Liver (tissue), 7 donors: ENCODE measurements at regions not wholly inside any gene's neighbourhood (a gene's known extent, or its start where the extent isn't known, plus 50 kb on each side); places are given as distances from the start of the nearest gene placed in this dataset.

ENCODE experiments used
- DNase-seq: peaks from one replicate; pipeline ENCODE4 v3.0.0-alpha.2; 2017; ENCODE audit warnings: low spot score
- H3K27ac ChIP-seq, 2 donors: one replicate each; pipeline ENCODE4 v1.7.0; 2013; ENCODE audit warnings: inconsistent platforms in 2 of 2, low read length in 2 of 2, control low read depth in 1 of 2, low read depth in 1 of 2, mild to moderate bottlenecking in 1 of 2
- H3K27me3 ChIP-seq, 4 donors: one replicate each; pipeline versions ENCODE4 v1.6.1 to v1.7.0; 2013; ENCODE audit warnings: low read length in 3 of 4, inconsistent platforms in 1 of 4, mild to moderate bottlenecking in 1 of 4, moderate library complexity in 1 of 4; ENCODE audit not compliant: control insufficient read depth in 4 of 4, insufficient read depth in 4 of 4
- H3K36me3 ChIP-seq, 4 donors: one replicate each; pipeline versions ENCODE4 v1.6.1 to v1.7.0; 2013; ENCODE audit warnings: low read length in 3 of 4, mild to moderate bottlenecking in 3 of 4, low read depth in 1 of 4, moderate library complexity in 1 of 4; ENCODE audit not compliant: control insufficient read depth in 4 of 4, insufficient read depth in 3 of 4
- H3K4me1 ChIP-seq, 4 donors: one replicate each; pipeline versions ENCODE4 v1.6.1 to v1.7.0; 2013; ENCODE audit warnings: low read length in 3 of 4, mild to moderate bottlenecking in 3 of 4, moderate library complexity in 1 of 4; ENCODE audit not compliant: control insufficient read depth in 4 of 4, insufficient read depth in 4 of 4
- H3K4me3 ChIP-seq, 3 donors: one replicate each; pipeline versions ENCODE4 v1.6.1 to v1.7.0; 2013; ENCODE audit warnings: low read length in 3 of 3, control low read depth in 1 of 3, low read depth in 1 of 3, mild to moderate bottlenecking in 1 of 3
- H3K9ac ChIP-seq, 2 donors: one replicate each; pipeline ENCODE4 v1.7.0; 2013; ENCODE audit warnings: low read length in 2 of 2, mild to moderate bottlenecking in 2 of 2, moderate library complexity in 2 of 2, control low read depth in 1 of 2, low read depth in 1 of 2
- H3K9me3 ChIP-seq, 4 donors: one replicate each; pipeline versions ENCODE4 v1.6.1 to v1.7.0; 2013; ENCODE audit warnings: low read length in 3 of 4; ENCODE audit not compliant: control insufficient read depth in 4 of 4
- ATF3 ChIP-seq: IDR thresholded peaks from 2 replicates; pipeline ENCODE4 v1.6.1; 2016; ENCODE audit warnings: antibody characterized with exemption
- GABPA ChIP-seq, 2 donors: IDR thresholded peaks in 1 of 2; conservative IDR thresholded peaks in 1 of 2; 2 replicates each; pipeline ENCODE4 v1.6.1; 2016; ENCODE audit warnings: antibody characterized with exemption in 2 of 2, mild to moderate bottlenecking in 1 of 2, moderate library complexity in 1 of 2
- NR2F2 ChIP-seq: IDR thresholded peaks from 2 replicates; pipeline ENCODE4 v1.6.1; 2016; ENCODE audit warnings: antibody characterized with exemption
- RAD21 ChIP-seq, 2 donors: IDR thresholded peaks; 2 replicates each; pipeline ENCODE4 v1.6.1; 2016; ENCODE audit warnings: antibody characterized with exemption in 2 of 2, mild to moderate bottlenecking in 2 of 2
- YY1 ChIP-seq: IDR thresholded peaks from 2 replicates; pipeline ENCODE4 v1.6.1; 2016; ENCODE audit warnings: antibody characterized with exemption, mild to moderate bottlenecking
- WGBS: extraction: QIAGEN DNeasy Blood & Tissue Kit; methylation state at CpG from one replicate; pipeline ENCODE4 v1.1.7; 2013; 5-methylcytosine and 5-hydroxymethylcytosine counted together
- donor health status: healthy.
- donor health status: healthy.
- donor health status: healthy.
- donor health status: healthy.

- Histone ChIP-seq H3K27ac (no peak overlapping the region), H3K27me3 (no peaks in the 10 kb centered on the region), H3K4me1 (no peaks in the 10 kb centered on the region), H3K36me3 (no peaks in the 10 kb centered on the region), H3K4me3 (no peak overlapping the region), H3K9ac (no peak overlapping the region), H3K9me3 (peaks cover 0 to 3% (median 0%) of the 10 kb centered on the region in 4 donors)
- no peak for TF ChIP-seq NR2F2
- WGBS, result 92% methylated on average over 4 of the region's 4 CpGs
- no peak for DNase-seq
These were observed 177.9 kb upstream of the TUT7 start for GRCh38 chr9:86531971-86532640.

DNA sequence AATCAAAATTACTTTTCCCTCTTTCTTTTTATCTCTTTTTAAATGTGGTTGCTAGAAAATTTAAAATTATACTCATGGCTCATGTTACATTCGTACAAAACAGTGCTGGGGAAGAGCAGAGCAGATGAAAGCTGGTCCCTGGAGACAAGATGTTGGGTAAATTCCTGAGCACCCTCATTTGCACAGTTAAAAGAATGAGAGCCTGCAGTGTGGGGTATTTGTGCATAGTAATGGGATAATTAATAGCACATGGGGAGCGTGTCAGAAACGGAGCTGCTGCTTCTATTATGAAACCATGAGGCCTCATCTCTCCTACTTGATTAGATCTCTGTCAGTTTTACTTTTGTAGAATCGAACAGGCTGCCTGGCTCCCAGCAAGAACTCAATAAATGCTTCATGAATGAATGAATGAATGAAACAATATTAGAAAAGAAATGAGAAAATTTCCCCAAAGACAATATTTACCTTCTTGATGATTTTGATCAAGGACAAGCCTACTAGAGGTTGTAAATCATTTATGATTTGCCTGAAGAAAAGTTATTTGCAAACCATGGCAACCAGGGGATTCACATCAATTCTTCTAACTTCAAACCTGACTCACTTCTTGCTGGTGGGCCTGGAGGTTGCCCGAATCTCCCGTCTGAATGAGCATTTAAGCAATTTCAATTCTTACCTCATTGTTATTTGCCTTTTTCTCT lies 177.2 kb upstream of the TUT7 start:
- no peak overlapping the region for H3K4me3 ChIP-seq
- H3K9me3 ChIP-seq, result peaks cover 0 to 3% (median 0%) of the 10 kb centered on the region in 4 donors
- no peaks in the 10 kb centered on the region for H3K4me1 ChIP-seq
- H3K27me3 ChIP-seq, result peaks cover 0 to 2% (median 0%) of the 10 kb centered on the region in 4 donors
- no peak for TF ChIP-seq GABPA (IDR thresholded peaks at IDR 0.05 in 1 of 2, conservative IDR thresholded peaks at IDR 0.05 in 1 of 2)
- H3K36me3 ChIP-seq, result no peaks in the 10 kb centered on the region
- WGBS, result 86% methylated on average over 6 of the region's 6 CpGs
- DNase-seq, result no peak
- no peak overlapping the region for H3K27ac ChIP-seq
- H3K9ac ChIP-seq, result no peak overlapping the region

DNA sequence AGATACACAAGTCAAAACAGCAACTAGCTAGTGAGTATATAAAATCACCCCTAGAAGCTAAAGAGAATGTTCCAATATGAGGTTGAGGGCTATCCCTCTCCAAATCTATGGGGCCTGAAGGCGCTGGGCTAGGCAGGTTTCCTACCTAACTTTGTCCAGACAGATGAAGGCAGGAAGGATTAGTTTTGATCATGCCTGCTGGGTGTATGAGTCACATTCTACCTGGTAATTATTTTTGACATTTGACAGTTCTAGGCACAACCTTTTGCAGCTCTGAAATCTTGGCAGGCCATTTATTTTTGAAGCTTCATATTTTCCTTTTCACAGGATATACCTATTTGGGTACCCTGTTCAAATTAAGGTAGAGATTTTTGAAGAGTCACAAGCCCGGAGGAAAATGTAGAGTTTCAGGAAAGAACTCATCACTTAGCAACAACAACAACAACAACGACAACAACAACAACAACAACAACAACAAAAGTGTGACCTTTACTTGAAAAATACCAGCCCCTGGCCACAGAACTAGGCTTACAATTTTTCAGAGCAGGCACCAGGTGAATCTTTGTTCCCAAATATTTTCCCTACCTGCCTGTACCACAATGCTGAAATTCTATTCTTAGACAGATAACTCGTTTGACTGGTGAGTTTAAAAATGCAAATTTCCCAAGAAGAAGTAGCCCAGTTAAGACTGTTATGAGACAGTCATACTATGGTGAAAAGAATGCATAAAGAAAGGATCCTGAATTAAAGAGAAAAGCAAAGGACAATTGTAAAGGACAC lies 175.5 kb upstream of the TUT7 start:
- Histone ChIP-seq H3K27ac (no peak overlapping the region), H3K36me3 (no peaks in the 10 kb centered on the region), H3K9me3 (no peaks in the 10 kb centered on the region), H3K9ac (no peak overlapping the region), H3K4me3 (no peak overlapping the region), H3K4me1 (no peaks in the 10 kb centered on the region), H3K27me3 (peaks cover 0 to 2% (median 0%) of the 10 kb centered on the region in 4 donors)
- WGBS, result 69% methylated on average over 4 of the region's 4 CpGs
- no peak for TF ChIP-seq RAD21 (IDR thresholded peaks at IDR 0.05)
- no peak for TF ChIP-seq YY1
- DNase-seq, result no peak

- H3K4me3 ChIP-seq, result no peak overlapping the region
- 55% methylated on average over 6 of the region's 6 CpGs for WGBS
- H3K27ac ChIP-seq, result no peak overlapping the region
- H3K36me3 ChIP-seq, result no peaks in the 10 kb centered on the region
- TF ChIP-seq ATF3 (no peak), NR2F2 (no peak)
- peaks cover 0 to 2% (median 0%) of the 10 kb centered on the region in 4 donors for H3K27me3 ChIP-seq
- no peak for DNase-seq
- H3K4me1 ChIP-seq, result peaks cover 0 to 1% (median 0%) of the 10 kb centered on the region in 4 donors
- H3K9ac ChIP-seq, result no peak overlapping the region
- H3K9me3 ChIP-seq, result no peaks in the 10 kb centered on the region
These were observed 171.8 kb upstream of the TUT7 start for GRCh38 chr9:86526021-86526420.
